ENCODE measurements at regions not wholly inside any gene's neighbourhood (a gene's known extent, or its start where the extent isn't known, plus 50 kb on each side); places are given as distances from the start of the nearest gene placed in this dataset.

DNA sequence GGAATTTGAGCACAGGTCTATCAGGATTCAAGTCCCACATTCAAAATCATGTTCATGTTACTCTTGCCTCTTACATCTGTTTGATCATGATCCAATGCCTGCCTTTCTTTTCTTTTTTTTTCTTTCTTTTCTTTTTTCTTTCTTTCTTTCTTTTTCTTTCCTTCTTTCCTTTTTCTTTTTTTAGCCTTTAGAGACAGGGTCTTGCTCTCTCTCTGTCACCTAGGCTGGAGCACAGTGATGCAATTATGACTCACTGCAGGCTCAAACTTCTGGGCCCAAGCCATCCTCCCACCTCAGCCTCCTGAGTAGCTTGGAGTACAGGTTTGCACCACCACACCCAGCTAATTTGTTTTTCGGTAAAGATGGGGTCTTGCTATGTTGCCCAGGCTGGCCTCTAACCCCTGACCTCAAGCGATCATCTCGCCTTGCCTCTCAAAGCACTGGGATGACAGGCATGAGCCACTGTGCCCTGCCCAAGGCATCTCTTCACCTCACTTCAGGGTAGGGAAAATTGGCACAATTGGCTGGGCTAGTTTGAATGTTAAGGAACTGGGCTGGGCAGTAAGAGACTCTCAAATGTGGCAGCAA, 359.2 kb downstream of the FBXW7 start:
- H3K27me3 ChIP-seq (ENCODE audit: control insufficient read depth, insufficient read depth, low read length), result peaks cover 3% of the 10 kb centered on the region
- H3K9me3 ChIP-seq (ENCODE audit: control insufficient read depth, low read depth, low read length), result no peaks in the 10 kb centered on the region
- WGBS (ENCODE audit: insufficient coverage, low lambda C conversion rate), result no CpG with 5 or more reads among the region's 3 CpGs
- no peaks in the 10 kb centered on the region for H3K4me1 ChIP-seq (ENCODE audit: control insufficient read depth, insufficient read depth, low read length)
- H3K4me3 ChIP-seq (ENCODE audit: low read length), result no peak overlapping the region
- no peak overlapping the region for H3K27ac ChIP-seq (ENCODE audit: low read length)
- H3K36me3 ChIP-seq (ENCODE audit: control insufficient read depth, insufficient read depth, low read length), result no peaks in the 10 kb centered on the region
- no peak for DNase-seq

GRCh38 chr4:152175586-152175985, 360.3 kb downstream of the FBXW7 start:
- H3K36me3 ChIP-seq (ENCODE audit: control insufficient read depth, insufficient read depth, low read length), result no peaks in the 10 kb centered on the region
- H3K27ac ChIP-seq (ENCODE audit: low read length), result no peak overlapping the region
- DNase-seq, result no peak
- no peaks in the 10 kb centered on the region for H3K4me1 ChIP-seq (ENCODE audit: control insufficient read depth, insufficient read depth, low read length)
- WGBS (ENCODE audit: insufficient coverage, low lambda C conversion rate), result no CpG with 5 or more reads among the region's 2 CpGs
- H3K4me3 ChIP-seq (ENCODE audit: low read length), result no peak overlapping the region
- no peaks in the 10 kb centered on the region for H3K9me3 ChIP-seq (ENCODE audit: control insufficient read depth, low read depth, low read length)
- H3K27me3 ChIP-seq (ENCODE audit: control insufficient read depth, insufficient read depth, low read length), result peaks cover 3% of the 10 kb centered on the region

- DNase-seq, result no peak
- no peaks in the 10 kb centered on the region for H3K9me3 ChIP-seq (ENCODE audit: control insufficient read depth, low read depth, low read length)
- no peak overlapping the region for H3K27ac ChIP-seq (ENCODE audit: low read length)
- H3K36me3 ChIP-seq (ENCODE audit: control insufficient read depth, insufficient read depth, low read length), result no peaks in the 10 kb centered on the region
- H3K4me1 ChIP-seq (ENCODE audit: control insufficient read depth, insufficient read depth, low read length), result no peaks in the 10 kb centered on the region
- H3K27me3 ChIP-seq (ENCODE audit: control insufficient read depth, insufficient read depth, low read length), result peaks cover 7% of the 10 kb centered on the region
- WGBS (ENCODE audit: insufficient coverage, low lambda C conversion rate), result 60% methylated on average over 1 of the region's 6 CpGs
- H3K4me3 ChIP-seq (ENCODE audit: low read length), result no peak overlapping the region
Measured at GRCh38 chr4:152172146-152172545, 363.7 kb downstream of the FBXW7 start.

DNA sequence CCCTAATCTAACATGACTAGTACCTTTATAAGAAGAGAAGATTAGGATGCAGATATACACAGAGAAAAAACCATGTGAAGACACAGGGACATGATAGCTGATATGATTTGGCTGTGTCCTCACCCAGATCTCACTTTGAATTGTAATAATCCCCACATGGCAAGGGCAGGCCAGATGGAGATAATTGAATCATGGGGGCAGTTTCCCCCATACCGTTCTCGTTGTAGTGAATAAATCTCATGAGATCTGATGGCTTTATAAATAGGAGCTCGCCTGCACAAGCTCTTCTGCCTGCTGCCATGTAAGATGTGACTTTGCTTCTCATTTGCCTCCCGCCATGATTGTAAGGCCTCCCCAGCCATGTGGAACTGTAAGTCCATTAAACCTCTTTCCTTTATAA, 364.3 kb downstream of the FBXW7 start:
- no peaks in the 10 kb centered on the region for H3K9me3 ChIP-seq (ENCODE audit: control insufficient read depth, low read depth, low read length)
- no peaks in the 10 kb centered on the region for H3K36me3 ChIP-seq (ENCODE audit: control insufficient read depth, insufficient read depth, low read length)
- no peak overlapping the region for H3K4me3 ChIP-seq (ENCODE audit: low read length)
- no peak overlapping the region for H3K27ac ChIP-seq (ENCODE audit: low read length)
- WGBS (ENCODE audit: insufficient coverage, low lambda C conversion rate), result no CpG with 5 or more reads among the region's 4 CpGs
- H3K4me1 ChIP-seq (ENCODE audit: control insufficient read depth, insufficient read depth, low read length), result no peaks in the 10 kb centered on the region
- no peak for DNase-seq
- peaks cover 7% of the 10 kb centered on the region for H3K27me3 ChIP-seq (ENCODE audit: control insufficient read depth, insufficient read depth, low read length)

DNA sequence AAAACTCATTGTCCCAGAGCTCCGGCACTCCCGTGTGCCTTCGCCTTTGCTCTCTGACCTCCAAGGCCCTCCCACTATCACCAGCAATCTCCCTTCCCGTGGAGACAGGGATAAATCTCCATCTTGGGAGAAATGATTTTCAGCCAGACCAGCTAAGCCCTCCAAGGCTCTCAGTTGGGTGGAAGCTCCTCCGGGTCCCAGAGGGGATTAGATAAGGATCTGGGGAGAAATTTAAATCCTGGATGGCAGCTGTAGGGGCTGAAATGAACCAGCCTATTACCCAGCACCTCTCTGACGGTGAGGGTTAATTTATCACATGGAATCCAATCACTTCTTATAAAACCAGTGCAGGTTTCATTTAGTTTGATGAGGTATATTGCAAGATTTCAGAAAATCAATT, 366.2 kb downstream of the FBXW7 start:
- Histone ChIP-seq H3K4me3 (ENCODE audit: low read length) (no peak overlapping the region), H3K27me3 (ENCODE audit: control insufficient read depth, insufficient read depth, low read length) (peaks cover 7% of the 10 kb centered on the region), H3K4me1 (ENCODE audit: control insufficient read depth, insufficient read depth, low read length) (no peaks in the 10 kb centered on the region), H3K36me3 (ENCODE audit: control insufficient read depth, insufficient read depth, low read length) (no peaks in the 10 kb centered on the region), H3K9me3 (ENCODE audit: control insufficient read depth, low read depth, low read length) (no peaks in the 10 kb centered on the region), H3K27ac (ENCODE audit: low read length) (no peak overlapping the region)
- DNase-seq, result no peak
- no CpG with 5 or more reads among the region's 6 CpGs for WGBS (ENCODE audit: insufficient coverage, low lambda C conversion rate)

- no peak overlapping the region for H3K27ac ChIP-seq (ENCODE audit: low read length)
- no CpG with 5 or more reads among the region's 5 CpGs for WGBS (ENCODE audit: insufficient coverage, low lambda C conversion rate)
- no peak overlapping the region for H3K4me3 ChIP-seq (ENCODE audit: low read length)
- H3K36me3 ChIP-seq (ENCODE audit: control insufficient read depth, insufficient read depth, low read length), result no peaks in the 10 kb centered on the region
- DNase-seq, result no peak
- no peaks in the 10 kb centered on the region for H3K9me3 ChIP-seq (ENCODE audit: control insufficient read depth, low read depth, low read length)
- H3K27me3 ChIP-seq (ENCODE audit: control insufficient read depth, insufficient read depth, low read length), result peaks cover 7% of the 10 kb centered on the region
- no peaks in the 10 kb centered on the region for H3K4me1 ChIP-seq (ENCODE audit: control insufficient read depth, insufficient read depth, low read length)
Measured at GRCh38 chr4:152168987-152169616, 366.8 kb downstream of the FBXW7 start.

DNA sequence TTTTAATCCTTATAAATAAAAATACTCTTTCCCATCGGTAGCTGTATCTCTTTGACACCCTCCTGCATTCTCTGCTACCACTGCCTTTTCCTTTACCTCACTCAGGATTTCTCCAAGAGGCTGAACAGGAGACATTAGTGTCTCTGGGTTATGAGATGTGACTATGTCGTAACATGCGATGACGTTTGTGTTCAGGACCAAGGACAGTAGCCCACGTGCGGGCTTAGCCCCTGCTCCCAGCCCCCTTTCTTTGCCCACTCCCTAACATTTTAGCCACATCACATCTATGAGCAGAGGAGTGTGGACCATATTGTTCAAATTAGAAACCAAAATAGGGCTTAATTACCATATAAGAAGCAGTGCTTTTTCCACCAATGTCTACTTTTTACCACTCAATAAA, 369.3 kb downstream of the FBXW7 start:
- no peak overlapping the region for H3K27ac ChIP-seq (ENCODE audit: low read length)
- H3K9me3 ChIP-seq (ENCODE audit: control insufficient read depth, low read depth, low read length), result no peaks in the 10 kb centered on the region
- peaks cover 4% of the 10 kb centered on the region for H3K27me3 ChIP-seq (ENCODE audit: control insufficient read depth, insufficient read depth, low read length)
- no peaks in the 10 kb centered on the region for H3K36me3 ChIP-seq (ENCODE audit: control insufficient read depth, insufficient read depth, low read length)
- no peak overlapping the region for H3K4me3 ChIP-seq (ENCODE audit: low read length)
- WGBS (ENCODE audit: insufficient coverage, low lambda C conversion rate), result 73% methylated on average over 1 of the region's 6 CpGs
- H3K4me1 ChIP-seq (ENCODE audit: control insufficient read depth, insufficient read depth, low read length), result no peaks in the 10 kb centered on the region
- no peak for DNase-seq

DNA sequence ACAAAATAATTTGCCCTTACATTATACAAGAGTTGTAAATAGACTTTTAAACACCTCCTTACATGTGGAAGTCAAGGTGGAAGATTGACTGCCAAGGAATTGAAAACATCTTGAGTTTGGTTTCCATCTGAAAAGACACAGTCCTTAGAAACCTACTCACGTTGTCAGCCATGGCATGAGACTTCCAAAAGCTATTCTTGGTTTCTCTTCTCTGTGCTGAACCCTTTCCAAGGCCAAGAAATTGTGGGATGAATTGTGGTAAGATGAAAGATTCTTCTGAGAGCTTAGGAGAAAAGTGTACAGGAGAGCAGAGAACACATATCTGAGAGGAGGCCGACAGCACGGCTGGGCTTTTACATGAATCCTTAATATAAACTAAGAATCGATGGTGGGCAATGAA, 370.0 kb downstream of the FBXW7 start:
- no CpG with 5 or more reads among the region's 4 CpGs for WGBS (ENCODE audit: insufficient coverage, low lambda C conversion rate)
- no peaks in the 10 kb centered on the region for H3K9me3 ChIP-seq (ENCODE audit: control insufficient read depth, low read depth, low read length)

GRCh38 chr4:152165146-152165545, 370.7 kb downstream of the FBXW7 start:
- no peak overlapping the region for H3K27ac ChIP-seq (ENCODE audit: low read length)
- peaks cover 2% of the 10 kb centered on the region for H3K27me3 ChIP-seq (ENCODE audit: control insufficient read depth, insufficient read depth, low read length)
- H3K4me3 ChIP-seq (ENCODE audit: low read length), result no peak overlapping the region
- H3K4me1 ChIP-seq (ENCODE audit: control insufficient read depth, insufficient read depth, low read length), result no peaks in the 10 kb centered on the region
- no peak for DNase-seq
- WGBS (ENCODE audit: insufficient coverage, low lambda C conversion rate), result 37% methylated on average over 2 of the region's 2 CpGs
- H3K9me3 ChIP-seq (ENCODE audit: control insufficient read depth, low read depth, low read length), result no peaks in the 10 kb centered on the region
- H3K36me3 ChIP-seq (ENCODE audit: control insufficient read depth, insufficient read depth, low read length), result no peaks in the 10 kb centered on the region

More for the DNA sequence above, 370.0 kb downstream of the FBXW7 start:
- H3K36me3 ChIP-seq (ENCODE audit: control insufficient read depth, insufficient read depth, low read length), result no peaks in the 10 kb centered on the region
- H3K4me3 ChIP-seq (ENCODE audit: low read length), result no peak overlapping the region
- H3K27ac ChIP-seq (ENCODE audit: low read length), result no peak overlapping the region
- no peak for DNase-seq
- H3K27me3 ChIP-seq (ENCODE audit: control insufficient read depth, insufficient read depth, low read length), result peaks cover 4% of the 10 kb centered on the region
- H3K4me1 ChIP-seq (ENCODE audit: control insufficient read depth, insufficient read depth, low read length), result no peaks in the 10 kb centered on the region

DNA sequence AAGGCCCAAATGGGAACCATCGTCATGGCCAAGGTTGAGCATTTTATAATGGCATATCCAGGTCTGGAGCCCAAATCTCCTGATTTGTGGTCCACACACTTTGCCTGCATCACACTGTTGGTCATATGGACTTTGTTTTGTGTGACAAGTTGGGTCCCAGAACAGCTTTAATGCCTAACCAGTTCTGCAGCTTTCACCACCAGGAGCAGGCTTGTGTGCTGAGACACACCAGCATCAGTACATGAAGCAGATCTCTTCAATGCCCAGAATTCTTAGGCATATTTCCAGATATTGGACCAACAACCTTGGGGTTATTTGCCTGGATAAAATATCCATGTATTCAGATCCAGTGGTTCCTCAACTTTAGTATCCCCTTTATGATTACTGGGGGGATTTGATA, 371.3 kb downstream of the FBXW7 start:
- Histone ChIP-seq H3K4me1 (ENCODE audit: control insufficient read depth, insufficient read depth, low read length) (no peaks in the 10 kb centered on the region), H3K27me3 (ENCODE audit: control insufficient read depth, insufficient read depth, low read length) (peaks cover 1% of the 10 kb centered on the region), H3K9me3 (ENCODE audit: control insufficient read depth, low read depth, low read length) (no peaks in the 10 kb centered on the region), H3K36me3 (ENCODE audit: control insufficient read depth, insufficient read depth, low read length) (no peaks in the 10 kb centered on the region), H3K4me3 (ENCODE audit: low read length) (no peak overlapping the region), H3K27ac (ENCODE audit: low read length) (no peak overlapping the region)
- no peak for DNase-seq
- no CpG with 5 or more reads among the region's 1 CpG for WGBS (ENCODE audit: insufficient coverage, low lambda C conversion rate)

DNA sequence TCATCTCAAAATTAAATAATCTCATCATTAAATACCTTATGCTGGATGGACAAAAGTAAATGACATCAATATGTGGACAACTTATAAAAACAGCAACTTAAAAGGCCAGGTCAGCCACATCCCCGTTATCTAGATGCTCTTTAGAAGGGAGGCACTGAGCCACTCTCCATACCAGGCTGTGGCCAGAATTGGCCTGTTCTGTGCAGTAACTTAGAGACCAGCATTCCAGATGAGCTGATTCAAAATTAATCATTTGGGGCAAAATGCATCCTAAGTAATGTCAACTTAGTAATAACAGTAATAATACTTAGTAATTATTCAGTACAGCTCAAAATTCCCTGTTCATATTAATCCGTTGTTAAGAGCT, 373.6 kb downstream of the FBXW7 start:
- Histone ChIP-seq H3K9me3 (ENCODE audit: control insufficient read depth, low read depth, low read length) (no peaks in the 10 kb centered on the region), H3K4me1 (ENCODE audit: control insufficient read depth, insufficient read depth, low read length) (no peaks in the 10 kb centered on the region), H3K27me3 (ENCODE audit: control insufficient read depth, insufficient read depth, low read length) (no peaks in the 10 kb centered on the region), H3K36me3 (ENCODE audit: control insufficient read depth, insufficient read depth, low read length) (no peaks in the 10 kb centered on the region), H3K4me3 (ENCODE audit: low read length) (no peak overlapping the region), H3K27ac (ENCODE audit: low read length) (no peak overlapping the region)
- DNase-seq, result no peak
- no CpG with 5 or more reads among the region's 2 CpGs for WGBS (ENCODE audit: insufficient coverage, low lambda C conversion rate)

Measured in large intestine (tissue), 3 donors.